ENCODE measurements at regions not wholly inside any gene's neighbourhood (a gene's known extent, or its start where the extent isn't known, plus 50 kb on each side); places are given as distances from the start of the nearest gene placed in this dataset.

- no CpG with 5 or more reads among the region's 1 CpG for whole genome bisulfite sequencing, 2 experiments (ENCODE audit: extremely low coverage in 2 of 2, insufficient read length in 1 of 2)
- no peak overlapping the region for H3K4me2 ChIP-seq (ENCODE audit: low read depth, low read length)
- H3K56ac ChIP-seq (ENCODE audit: extremely low read depth, insufficient read depth, low read length), result no peak overlapping the region
- dilution Hi-C loops (cut with HindIII; ENCODE audit: low sequenced_read_pairs, unreplicated experiment) (no loop called here), in situ Hi-C loops (cut with MboI; ENCODE audit: low sequenced_read_pairs) (no loop called here), intact Hi-C loops (cut with micrococcal nuclease) (no loop called here)
- TF ChIP-seq CTCF (conservative IDR thresholded peaks at IDR 0.05; ENCODE audit: low read depth, low read length) (no peak), RFX5 (IDR thresholded peaks at IDR 0.05; ENCODE audit: low read depth, low read length) (no peak)
- no peak overlapping the region for H2AK9ac ChIP-seq (replicated peaks; ENCODE audit: low read depth, low read length, poor library complexity)
- no peak overlapping the region for H3K18ac ChIP-seq (ENCODE audit: low read depth, low read length)
- no peak overlapping the region for H4K8ac ChIP-seq (ENCODE audit: low read depth in 2 of 2, low read length in 2 of 2)
- no peak overlapping the region for H4K91ac ChIP-seq (ENCODE audit: insufficient read depth, low read depth, low read length)
- no TSS peak for BruUV-seq (replicated peaks)
- H3K79me1 ChIP-seq (ENCODE audit: low read depth in 1 of 2, low read length in 2 of 2), result no peaks in the 10 kb centered on the region
- no peak overlapping the region for H2BK5ac ChIP-seq (ENCODE audit: low read depth, low read length, poor library complexity, severe bottlenecking)
- no peaks in the 10 kb centered on the region for H4K20me1 ChIP-seq (ENCODE audit: insufficient read depth, low read length)
- peaks cover 8% of the 10 kb centered on the region for H3K9me3 ChIP-seq (ENCODE audit: control insufficient read depth, insufficient read depth, low read length)
- no peak overlapping the region for H2BK20ac ChIP-seq (ENCODE audit: low read depth, low read length)
- H3K36me3 ChIP-seq (ENCODE audit: control insufficient read depth, insufficient read depth, low read length), result no peaks in the 10 kb centered on the region
- no peak for DNase-seq
- no peak overlapping the region for H2BK120ac ChIP-seq (ENCODE audit: low read depth, low read length)
- H3K27me3 ChIP-seq (ENCODE audit: control insufficient read depth, insufficient read depth, low read length), result no peaks in the 10 kb centered on the region
- H3K9ac ChIP-seq (ENCODE audit: low read depth, low read length), result no peak overlapping the region
- no peak overlapping the region for H3K4me3 ChIP-seq (ENCODE audit: insufficient read depth, low read depth, low read length)
- H3K4ac ChIP-seq (ENCODE audit: low read depth, low read length), result no peak overlapping the region
- no peak overlapping the region for H2AK5ac ChIP-seq (ENCODE audit: low read depth, low read length)
- no peak overlapping the region for H3K23ac ChIP-seq (ENCODE audit: low read depth, low read length)
- no peak overlapping the region for H3K14ac ChIP-seq (replicated peaks; ENCODE audit: low read depth, low read length)
- no peak overlapping the region for H2BK15ac ChIP-seq (ENCODE audit: low read depth, low read length)
- H3K27ac ChIP-seq (ENCODE audit: insufficient read depth, low read length), result no peak overlapping the region
- CTCF ChIA-PET, result no interaction called here
- no peaks in the 10 kb centered on the region for H3K4me1 ChIP-seq (ENCODE audit: control insufficient read depth, insufficient read depth, low read length)
- H3K9me1 ChIP-seq (ENCODE audit: insufficient read depth, low read length), result no peaks in the 10 kb centered on the region
- no peak for ATAC-seq (ENCODE audit: low read depth)
- H4K5ac ChIP-seq (ENCODE audit: low read depth, low read length), result no peak overlapping the region
- no peak overlapping the region for H2AFZ ChIP-seq (replicated peaks; ENCODE audit: low read length, poor library complexity)
- POLR2A ChIA-PET (ENCODE audit: unreplicated experiment), result no interaction called here
These were observed 138.1 kb upstream of the REG3G start for GRCh38 chr2:78887446-78887845.

Measured in IMR-90 (cell line).